Thyroid gland (tissue), 4 donors: ENCODE measurements at regions not wholly inside any gene's neighbourhood (a gene's known extent, or its start where the extent isn't known, plus 50 kb on each side); places are given as distances from the start of the nearest gene placed in this dataset.

Source experiments
- DNase-seq, 2 donors: peaks; one replicate each; pipeline ENCODE4 v3.0.0-alpha.2; 2019
- H3K27ac ChIP-seq, 3 donors: fragments of 200-600 bp; sonication (generic); 1 replicate in 2 of 3; 2 replicates in 1 of 3; pipeline ENCODE4 v1.5.1; 2016 to 2019; ENCODE audit warnings: mild to moderate bottlenecking in 1 of 3, moderate library complexity in 1 of 3
- H3K27me3 ChIP-seq: fragments of 200-600 bp; sonication (generic); one replicate; pipeline ENCODE4 v1.5.1; 2019
- H3K36me3 ChIP-seq, 2 donors: fragments of 200-600 bp; sonication (generic); one replicate each; pipeline ENCODE4 v1.5.1; 2016 to 2019
- H3K4me1 ChIP-seq, 2 donors: fragments of 200-600 bp; sonication (generic); one replicate each; pipeline ENCODE4 v1.5.1; 2017 to 2019
- H3K4me3 ChIP-seq, 3 donors: fragments of 200-600 bp; sonication (generic); replicated peaks in 1 of 3; 1 replicate in 2 of 3; 2 replicates in 1 of 3; pipeline ENCODE4 v1.5.1; 2016; ENCODE audit warnings: mild to moderate bottlenecking in 1 of 3
- H3K9me3 ChIP-seq: fragments of 200-600 bp; sonication (generic); one replicate; pipeline ENCODE4 v1.5.1; 2017
- POLR2A ChIP-seq, 2 donors: fragments of 450-650 bp; IDR thresholded peaks; one replicate each; pipeline ENCODE4 v1.6.1; 2017; ENCODE audit warnings: antibody characterized with exemption in 2 of 2, mild to moderate bottlenecking in 2 of 2, moderate library complexity in 1 of 2
- WGBS, 2 donors: methylation state at CpG; one replicate each; pipeline ENCODE4 v1.1.5; 2017; 5-methylcytosine and 5-hydroxymethylcytosine counted together
- intact Hi-C: fragments of 100-400 bp; cut with DNase I; formaldehyde crosslinking; loops from one replicate; pipeline ENCODE4 v1.15.1; 2023
- TF ChIP-seq, protein P1 (sequence below), 6 experiments: fragments of 200-600 bp in 3 of 6; fragments of 450-650 bp in 3 of 6; sonication (generic) in 3 of 6; IDR thresholded peaks; one replicate each; pipeline ENCODE4 v1.5.1; 2016 to 2019; ENCODE audit warnings: antibody characterized with exemption in 6 of 6, mild to moderate bottlenecking in 2 of 6, inconsistent platforms in 1 of 6, moderate library complexity in 1 of 6

DNA sequence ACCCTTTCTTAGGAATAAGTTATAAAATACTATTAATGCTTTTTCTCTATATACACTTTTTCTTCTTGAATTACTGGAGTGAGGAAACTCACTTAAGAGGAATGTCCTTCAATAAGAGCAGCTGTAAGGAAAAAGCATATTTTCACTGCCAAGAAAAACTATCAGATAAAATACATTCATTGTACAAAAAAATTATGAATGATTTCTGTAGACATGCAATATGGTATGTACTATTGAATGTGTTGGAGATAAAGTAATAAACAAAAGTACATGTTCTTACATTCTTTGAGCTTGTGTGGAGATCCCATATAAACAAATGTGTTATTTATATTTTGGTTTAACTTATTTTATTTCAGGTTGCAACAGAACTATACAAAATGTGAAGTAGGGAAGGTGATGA is 241.0 kb upstream of the ZNF717 start:
- Histone ChIP-seq H3K4me3 (no peak overlapping the region), H3K36me3 (no peaks in the 10 kb centered on the region), H3K27me3 (no peaks in the 10 kb centered on the region), H3K9me3 (no peaks in the 10 kb centered on the region), H3K27ac (no peak overlapping the region), H3K4me1 (no peaks in the 10 kb centered on the region)
- TF ChIP-seq POLR2A (IDR thresholded peaks at IDR 0.05) = no peak
- TF ChIP-seq, protein P1, sequence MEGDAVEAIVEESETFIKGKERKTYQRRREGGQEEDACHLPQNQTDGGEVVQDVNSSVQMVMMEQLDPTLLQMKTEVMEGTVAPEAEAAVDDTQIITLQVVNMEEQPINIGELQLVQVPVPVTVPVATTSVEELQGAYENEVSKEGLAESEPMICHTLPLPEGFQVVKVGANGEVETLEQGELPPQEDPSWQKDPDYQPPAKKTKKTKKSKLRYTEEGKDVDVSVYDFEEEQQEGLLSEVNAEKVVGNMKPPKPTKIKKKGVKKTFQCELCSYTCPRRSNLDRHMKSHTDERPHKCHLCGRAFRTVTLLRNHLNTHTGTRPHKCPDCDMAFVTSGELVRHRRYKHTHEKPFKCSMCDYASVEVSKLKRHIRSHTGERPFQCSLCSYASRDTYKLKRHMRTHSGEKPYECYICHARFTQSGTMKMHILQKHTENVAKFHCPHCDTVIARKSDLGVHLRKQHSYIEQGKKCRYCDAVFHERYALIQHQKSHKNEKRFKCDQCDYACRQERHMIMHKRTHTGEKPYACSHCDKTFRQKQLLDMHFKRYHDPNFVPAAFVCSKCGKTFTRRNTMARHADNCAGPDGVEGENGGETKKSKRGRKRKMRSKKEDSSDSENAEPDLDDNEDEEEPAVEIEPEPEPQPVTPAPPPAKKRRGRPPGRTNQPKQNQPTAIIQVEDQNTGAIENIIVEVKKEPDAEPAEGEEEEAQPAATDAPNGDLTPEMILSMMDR (IDR thresholded peaks at IDR 0.05) = no peak
- intact Hi-C loops = no loop called here
- DNase-seq = no peak

DNA sequence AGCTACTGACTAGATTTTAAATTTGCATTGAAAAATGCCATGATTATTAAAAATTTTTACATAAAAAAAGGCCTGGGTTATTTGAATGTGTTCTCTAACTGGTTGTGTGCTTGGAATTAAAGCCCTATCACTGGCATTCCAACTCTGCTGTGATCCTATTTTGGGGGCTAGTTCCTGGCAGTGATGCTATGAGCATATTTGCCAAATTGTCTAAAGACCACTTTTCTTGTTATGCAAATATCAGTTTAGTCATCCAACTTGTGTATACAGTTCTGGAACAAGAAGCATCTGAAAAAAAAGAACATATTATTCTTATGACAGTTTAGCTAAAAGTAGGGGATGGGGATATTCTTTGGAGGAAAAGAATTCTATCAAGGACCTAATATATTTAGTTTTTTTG is 243.4 kb upstream of the ZNF717 start:
- no peak overlapping the region for H3K4me3 ChIP-seq
- intact Hi-C loops = no loop called here
- no peaks in the 10 kb centered on the region for H3K9me3 ChIP-seq
- no peaks in the 10 kb centered on the region for H3K4me1 ChIP-seq
- no peak overlapping the region for H3K27ac ChIP-seq
- TF ChIP-seq, protein P1 (IDR thresholded peaks at IDR 0.05) = no peak
- no peak for TF ChIP-seq POLR2A (IDR thresholded peaks at IDR 0.05)
- no peaks in the 10 kb centered on the region for H3K36me3 ChIP-seq
- DNase-seq = no peak
- H3K27me3 ChIP-seq = no peaks in the 10 kb centered on the region

DNA sequence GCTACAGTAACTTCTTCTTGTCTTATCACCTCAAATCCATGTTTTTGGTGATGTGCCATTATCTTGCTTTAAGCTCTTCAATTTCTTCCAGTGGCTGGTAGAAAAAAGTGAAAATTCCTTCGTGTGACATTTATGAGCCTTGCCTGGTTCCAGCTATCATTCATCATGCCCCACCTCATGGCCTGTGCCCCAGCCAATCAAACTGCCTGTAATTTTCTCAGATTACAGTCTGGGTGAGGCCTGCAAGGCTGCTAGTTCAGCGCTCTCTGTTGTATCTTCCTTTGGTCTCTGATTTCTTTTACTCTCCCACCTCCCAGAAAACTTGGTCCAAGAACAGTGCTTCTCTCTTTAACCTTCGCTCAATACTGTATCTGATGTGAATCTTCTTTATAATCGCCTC is 249.3 kb upstream of the ZNF717 start:
- no peak overlapping the region for H3K27ac ChIP-seq
- H3K9me3 ChIP-seq = no peaks in the 10 kb centered on the region
- no peak for DNase-seq
- H3K4me1 ChIP-seq = no peaks in the 10 kb centered on the region
- no peaks in the 10 kb centered on the region for H3K27me3 ChIP-seq
- no peak for TF ChIP-seq POLR2A (IDR thresholded peaks at IDR 0.05)
- TF ChIP-seq, protein P1 (IDR thresholded peaks at IDR 0.05) = no peak
- no peak overlapping the region for H3K4me3 ChIP-seq
- intact Hi-C loops = no loop called here
- H3K36me3 ChIP-seq = no peaks in the 10 kb centered on the region
- 81 to 82% methylated on average over 4 of the region's 4 CpGs for WGBS, 2 donors

DNA sequence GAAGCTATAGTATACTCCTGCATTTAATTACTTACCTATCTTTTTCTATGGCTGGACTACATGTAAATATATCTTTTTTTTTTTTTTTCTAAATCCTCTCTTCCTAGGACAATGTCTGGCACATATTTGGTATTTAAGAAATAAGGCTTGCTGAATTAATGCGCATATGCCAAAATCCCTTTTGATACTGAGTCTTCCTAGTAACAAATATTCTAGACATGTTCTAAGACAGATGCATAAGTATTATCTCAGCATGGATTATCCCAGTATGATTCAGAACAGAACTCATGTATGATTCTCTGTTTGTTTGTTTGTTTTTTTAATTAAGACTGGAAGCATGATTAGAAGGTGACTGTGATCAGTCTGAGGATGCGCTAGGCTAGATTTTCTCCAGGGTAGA is 249.8 kb upstream of the ZNF717 start:
- TF ChIP-seq, protein P1 (IDR thresholded peaks at IDR 0.05) = no peak
- no peak for TF ChIP-seq POLR2A (IDR thresholded peaks at IDR 0.05)
- intact Hi-C loops = no loop called here
- H3K9me3 ChIP-seq = no peaks in the 10 kb centered on the region
- H3K4me1 ChIP-seq = no peaks in the 10 kb centered on the region
- H3K36me3 ChIP-seq = no peaks in the 10 kb centered on the region
- no peak for DNase-seq
- 96 to 97% methylated on average over 2 of the region's 2 CpGs for WGBS, 2 donors
- no peak overlapping the region for H3K4me3 ChIP-seq
- H3K27ac ChIP-seq = no peak overlapping the region
- H3K27me3 ChIP-seq = no peaks in the 10 kb centered on the region

DNA sequence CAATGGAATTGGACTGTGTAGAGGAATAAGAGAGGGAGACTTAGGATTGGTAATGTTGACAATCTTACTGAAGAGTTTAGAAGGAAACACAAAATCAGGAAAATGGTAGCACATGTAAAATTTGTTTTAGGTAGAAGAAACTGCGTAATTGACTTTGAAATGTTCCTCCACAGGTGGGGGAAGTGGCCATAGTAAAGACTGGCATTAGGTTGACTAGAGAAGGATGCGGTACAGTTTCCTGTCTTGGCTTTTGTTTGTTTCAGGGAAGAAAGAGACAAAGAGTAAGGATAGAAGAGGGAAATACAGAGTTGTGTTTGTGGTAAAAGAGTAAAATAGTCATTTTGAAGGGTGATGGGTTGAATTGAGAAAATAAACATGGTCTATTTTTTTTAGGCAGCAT is 253.6 kb upstream of the ZNF717 start:
- no peak for TF ChIP-seq POLR2A (IDR thresholded peaks at IDR 0.05)
- TF ChIP-seq, protein P1 (IDR thresholded peaks at IDR 0.05) = no peak
- Histone ChIP-seq H3K4me1 (no peaks in the 10 kb centered on the region), H3K27ac (no peak overlapping the region), H3K36me3 (no peaks in the 10 kb centered on the region), H3K9me3 (no peaks in the 10 kb centered on the region), H3K27me3 (no peaks in the 10 kb centered on the region), H3K4me3 (no peak overlapping the region)
- DNase-seq = no peak
- WGBS, 2 donors = 66 to 72% methylated on average over 2 of the region's 2 CpGs
- intact Hi-C loops = no loop called here
